GM21447 (cell line): ENCODE measurements at regions not wholly inside any gene's neighbourhood (a gene's known extent, or its start where the extent isn't known, plus 50 kb on each side); places are given as distances from the start of the nearest gene placed in this dataset.

Source experiments
- ATAC-seq: cut with Tn5 transposase; IDR thresholded peaks from one replicate; pipeline ENCODE4 v1.9.1; 2021; ENCODE audit not compliant: unreplicated experiment

DNA sequence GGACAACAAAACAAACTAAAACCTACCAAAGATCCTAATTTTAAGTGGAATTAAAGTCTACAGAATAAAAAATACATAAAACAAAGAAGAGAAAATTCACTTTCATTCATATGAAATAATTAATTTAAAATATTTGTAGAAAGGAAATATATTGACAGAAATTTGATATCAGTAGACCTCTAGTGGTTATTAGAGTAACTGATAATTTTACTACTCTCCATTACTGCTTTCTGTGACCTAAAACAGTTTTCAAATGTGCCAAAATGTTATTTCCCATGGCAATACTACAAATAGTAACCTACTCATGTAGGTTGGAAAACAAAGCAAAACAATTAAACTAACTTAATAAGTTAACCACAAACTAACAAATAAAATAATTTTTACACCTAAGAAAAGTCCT lies 147.1 kb downstream of the NOL4 start:
- ATAC-seq = no peak

DNA sequence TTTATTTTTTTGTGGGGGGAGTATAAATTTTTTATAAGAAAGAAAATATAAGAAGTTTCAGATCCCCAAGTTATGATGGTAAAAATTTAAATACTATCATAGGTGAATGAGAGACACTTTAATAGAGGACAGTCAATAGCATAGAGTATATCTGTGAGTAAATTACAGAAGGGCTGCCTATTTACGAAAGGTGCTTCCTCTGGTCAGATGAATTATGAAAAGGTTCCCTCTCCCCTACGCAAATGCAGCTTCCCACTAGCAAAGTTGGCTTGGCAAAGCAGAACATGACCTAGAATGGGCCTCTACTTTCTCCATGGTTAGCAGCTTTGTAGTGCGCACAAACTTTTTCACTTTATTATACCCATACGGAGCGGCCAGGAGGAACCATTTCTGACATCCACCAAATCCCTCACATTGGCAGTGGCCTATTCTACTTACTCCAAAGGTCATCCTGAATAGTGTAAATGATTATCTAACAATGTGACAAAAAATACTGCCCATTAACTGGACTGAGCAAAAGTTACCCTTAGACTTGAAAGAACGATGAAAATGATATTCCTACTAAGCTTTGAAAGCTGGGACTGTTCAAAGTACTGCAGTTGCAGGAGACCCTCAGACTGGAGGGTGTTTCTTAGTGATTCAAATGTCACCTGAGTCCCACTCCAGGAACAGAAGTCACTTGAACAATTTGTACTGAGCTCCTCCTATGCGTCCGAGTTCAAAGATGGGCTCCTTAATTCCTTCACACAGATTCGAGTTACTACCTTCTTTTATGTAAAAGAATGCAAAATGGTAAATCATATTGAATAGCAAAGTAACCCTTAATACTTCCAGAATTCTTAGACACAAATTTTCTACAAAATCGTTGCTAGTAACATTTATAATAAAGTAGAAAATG lies 148.5 kb downstream of the NOL4 start:
- no peak for ATAC-seq

DNA sequence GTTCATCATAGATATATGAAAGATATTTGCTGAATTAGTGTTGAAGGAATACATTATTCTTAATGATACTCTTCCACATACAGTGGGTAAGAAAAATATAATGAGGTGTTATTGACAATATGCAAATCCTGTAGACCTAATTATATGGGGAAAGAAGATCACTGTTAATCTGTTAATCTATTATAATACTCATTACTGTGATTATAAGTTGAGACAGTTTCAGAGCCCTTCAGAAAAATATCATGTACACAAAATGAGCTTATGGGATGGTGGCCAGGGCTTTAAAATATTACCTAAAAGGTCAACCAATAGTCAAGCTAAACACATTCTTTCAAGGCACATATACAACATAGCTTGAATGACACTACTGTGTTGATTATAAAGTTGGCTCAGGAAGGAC lies 163.5 kb downstream of the NOL4 start:
- no peak for ATAC-seq

GRCh38 chr18:34055227-34055626 lies 169.5 kb downstream of the NOL4 start:
- ATAC-seq = no peak

GRCh38 chr18:34050661-34051060 lies 174.1 kb downstream of the NOL4 start:
- ATAC-seq = no peak

DNA sequence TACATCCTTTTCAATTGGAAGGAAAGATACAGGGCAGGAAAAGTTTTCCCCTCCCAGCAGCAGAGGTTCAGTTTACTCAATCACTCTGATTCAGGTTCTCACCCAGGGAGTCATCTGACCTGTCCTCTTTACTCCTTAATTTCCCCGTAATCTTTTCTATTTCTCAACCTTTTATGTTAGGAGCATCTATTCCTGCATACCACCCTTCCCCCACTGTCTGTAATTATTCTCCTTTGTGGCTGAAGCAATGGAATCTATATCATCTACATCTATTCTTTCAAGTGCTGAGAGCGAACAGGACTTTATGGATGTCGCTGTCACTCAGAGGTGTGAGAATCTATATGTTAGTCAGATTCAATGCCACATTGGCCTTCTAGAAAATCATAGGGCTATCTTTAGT lies 175.2 kb downstream of the NOL4 start:
- ATAC-seq = no peak

DNA sequence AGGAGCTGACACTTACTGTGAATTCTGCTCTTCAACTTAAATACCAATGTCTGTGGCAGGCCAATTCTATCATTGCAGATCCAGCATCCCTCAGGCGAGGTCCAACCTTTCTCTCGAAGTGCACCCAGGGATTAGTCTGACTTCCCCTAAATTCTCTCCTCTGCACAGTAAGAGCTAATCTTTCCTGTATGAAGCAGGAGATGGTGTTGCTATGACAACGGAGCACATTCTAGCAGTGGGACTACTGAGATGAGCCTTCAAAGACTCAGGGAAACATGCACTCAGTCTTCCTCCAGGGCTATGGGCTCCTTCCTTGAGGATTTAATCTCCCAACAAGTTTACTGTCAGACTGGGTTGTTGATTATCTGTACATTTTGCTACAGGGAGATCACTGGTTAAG lies 176.3 kb downstream of the NOL4 start:
- no peak for ATAC-seq

GRCh38 chr18:34042423-34043146 lies 182.1 kb downstream of the NOL4 start:
- ATAC-seq = no peak

GRCh38 chr18:34039611-34040010 lies 185.1 kb downstream of the NOL4 start:
- no peak for ATAC-seq

DNA sequence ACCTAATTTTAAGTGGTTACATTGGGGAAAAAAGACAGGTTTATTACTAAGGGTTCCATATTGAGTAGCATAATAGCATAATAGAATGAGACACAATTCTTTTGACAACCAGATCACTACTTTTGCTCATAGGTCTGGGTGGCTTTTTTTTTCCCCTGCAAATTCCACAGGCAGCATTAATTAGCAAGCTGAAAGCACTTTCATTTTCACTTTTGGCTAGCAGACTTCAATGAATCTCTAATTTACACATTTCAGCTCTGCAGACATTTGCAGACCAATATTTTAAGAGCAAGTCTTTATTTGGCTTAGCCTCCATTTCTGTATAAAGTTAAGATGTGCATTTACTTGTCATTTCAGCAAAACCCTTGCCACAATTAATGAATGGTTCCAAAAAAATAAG lies 185.5 kb downstream of the NOL4 start:
- ATAC-seq = no peak

DNA sequence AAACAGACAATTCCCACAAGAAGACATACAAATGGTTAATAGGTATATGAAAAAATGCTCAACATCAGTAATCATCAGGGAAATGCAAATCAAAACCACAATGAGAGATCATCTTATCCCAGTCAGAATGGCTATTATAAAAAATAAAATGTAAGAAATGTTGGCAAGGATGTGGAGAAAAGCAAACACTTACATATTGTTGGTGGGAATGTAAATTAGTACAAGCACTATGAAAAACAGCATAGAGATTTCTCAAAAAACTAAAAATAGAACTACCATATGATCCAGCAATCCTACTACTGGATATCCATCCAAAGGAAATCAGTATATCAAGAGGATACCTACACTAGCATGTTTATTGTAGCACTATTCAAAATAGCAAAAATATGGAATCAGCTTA lies 186.6 kb downstream of the NOL4 start:
- no peak for ATAC-seq

DNA sequence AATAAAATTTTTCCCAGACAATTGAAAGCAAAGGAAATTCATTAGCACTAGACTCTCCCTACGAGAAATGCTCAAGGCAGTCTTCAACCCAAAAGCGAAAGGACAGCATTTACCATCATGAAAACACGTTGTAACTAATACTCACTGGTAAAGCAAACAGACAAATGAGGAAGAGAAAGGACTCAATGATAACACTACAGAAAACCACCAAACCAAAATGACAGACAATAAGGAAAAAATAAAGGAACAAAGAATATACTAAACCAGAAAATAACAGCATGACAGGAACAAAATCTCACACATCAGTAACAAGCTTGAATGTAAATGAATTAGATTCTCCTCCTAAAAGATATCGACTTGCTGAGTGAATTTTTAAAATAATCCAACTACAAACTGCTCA lies 190.7 kb downstream of the NOL4 start:
- ATAC-seq = no peak

DNA sequence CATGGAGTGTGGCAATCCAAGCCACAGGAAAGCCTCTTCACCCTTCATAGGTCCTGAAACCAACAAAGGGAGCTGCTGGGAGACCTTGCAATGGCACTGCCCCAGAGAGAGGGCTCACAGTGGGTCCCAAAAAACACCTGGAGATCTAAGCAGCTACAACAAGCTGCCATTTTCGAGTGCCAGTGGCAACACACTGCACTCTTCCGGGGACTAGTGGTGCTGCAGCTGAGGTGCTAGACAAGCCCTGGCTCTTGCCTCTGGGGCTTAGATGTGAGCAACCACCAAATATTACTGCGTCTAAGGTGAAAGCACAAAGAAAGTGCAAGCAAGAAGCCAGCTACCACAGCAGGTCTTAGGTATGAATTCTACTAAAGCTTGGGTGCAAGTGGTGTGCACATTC lies 192.9 kb downstream of the NOL4 start:
- no peak for ATAC-seq

DNA sequence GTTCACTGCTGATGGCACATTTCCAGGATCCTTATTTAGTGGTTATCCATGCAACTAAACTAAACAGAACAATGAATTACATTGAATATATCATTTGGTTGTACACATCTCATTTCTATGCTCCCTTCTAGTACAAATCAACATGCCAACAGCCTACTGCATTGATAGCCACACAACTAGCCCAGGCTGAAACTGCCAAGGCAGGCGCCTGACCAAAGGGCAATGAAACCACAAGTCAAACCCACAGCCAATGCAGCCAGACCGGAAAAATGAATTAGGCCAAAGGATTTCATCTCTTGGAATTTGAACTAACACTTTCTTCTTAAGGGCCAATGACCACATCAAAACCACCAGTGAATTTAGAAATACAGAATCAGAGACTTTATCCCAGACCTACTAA lies 196.4 kb downstream of the NOL4 start:
- ATAC-seq = no peak

- no peak for ATAC-seq
Observed at GRCh38 chr18:34025191-34025801, 199.4 kb downstream of the NOL4 start.

- ATAC-seq = no peak
Observed at GRCh38 chr18:34023471-34023870, 201.2 kb downstream of the NOL4 start.

GRCh38 chr18:34018336-34018735 lies 206.4 kb downstream of the NOL4 start:
- no peak for ATAC-seq

DNA sequence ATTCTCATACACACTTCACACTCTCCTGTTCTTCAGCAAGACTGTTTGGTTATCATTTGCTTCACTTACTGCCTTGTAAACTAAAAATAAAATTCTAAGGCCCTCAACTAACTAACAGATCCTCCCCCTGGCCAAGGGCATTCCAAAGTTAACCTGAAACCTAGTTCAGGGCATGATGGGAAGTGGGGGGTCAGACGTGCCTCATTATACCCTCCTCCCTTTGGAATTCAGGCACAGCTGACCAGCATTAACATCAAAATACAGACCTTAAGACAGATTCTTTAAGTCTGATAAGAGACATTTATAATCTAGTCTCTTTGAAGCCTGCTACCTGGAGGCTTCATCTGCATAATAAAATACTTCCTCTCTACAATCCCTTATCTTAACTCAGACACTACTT lies 221.0 kb downstream of the NOL4 start:
- ATAC-seq = no peak

DNA sequence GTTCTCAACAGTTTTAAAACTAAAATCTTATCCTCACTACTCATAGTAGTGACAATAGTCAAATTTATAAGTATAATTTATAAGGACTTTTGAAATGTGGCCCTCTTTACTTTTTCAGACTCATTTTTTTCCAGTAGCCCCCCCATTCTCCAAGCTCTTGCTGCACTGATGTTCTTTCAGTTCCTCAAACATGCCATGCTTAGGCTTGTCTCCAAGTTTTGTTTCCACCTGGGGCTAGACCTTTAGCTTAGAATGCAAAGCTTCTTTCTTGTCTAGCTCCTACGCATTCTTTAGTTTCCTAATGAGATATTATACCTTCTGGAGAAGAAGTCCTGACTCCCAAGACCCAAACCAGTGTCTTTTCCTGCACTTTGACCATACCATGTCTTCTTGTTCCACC lies 222.6 kb downstream of the NOL4 start:
- no peak for ATAC-seq

DNA sequence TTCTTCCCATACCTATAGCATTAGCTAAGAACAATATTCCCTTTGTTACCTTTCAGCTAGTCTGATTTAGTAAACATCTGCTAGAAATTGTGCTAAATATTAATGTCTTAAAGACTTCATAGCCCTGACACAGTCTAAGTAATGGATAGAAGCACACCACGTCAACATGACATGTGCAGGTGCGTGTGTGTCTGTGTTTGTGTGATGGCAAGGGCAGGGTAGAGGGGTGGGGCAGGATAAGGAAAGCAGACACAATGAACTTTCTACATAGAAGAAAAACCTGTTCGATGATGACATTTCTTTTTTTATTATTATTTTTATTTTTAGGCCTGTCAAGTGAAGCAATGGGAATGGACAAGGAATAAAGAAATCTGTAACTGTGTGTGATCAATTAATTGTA lies 223.3 kb downstream of the NOL4 start:
- no peak for ATAC-seq

- ATAC-seq = no peak
Observed at GRCh38 chr18:33987206-33987605, 237.5 kb downstream of the NOL4 start.

GRCh38 chr18:33983126-33983525 lies 241.6 kb downstream of the NOL4 start:
- ATAC-seq = no peak
